Loucy (cell line): ENCODE measurements at regions not wholly inside any gene's neighbourhood (a gene's known extent, or its start where the extent isn't known, plus 50 kb on each side); places are given as distances from the start of the nearest gene placed in this dataset.

Experiments used
- H2AFZ ChIP-seq: fragments of 200-600 bp; sonication (generic); 2 replicates; pipeline ENCODE4 v1.6.0; 2016; ENCODE audit warnings: antibody characterized with exemption, mild to moderate bottlenecking, low read length, moderate library complexity
- H3F3A ChIP-seq: fragments of 200-600 bp; 2 replicates; pipeline ENCODE4 v1.6.0; 2016; ENCODE audit warnings: antibody characterized with exemption, low read depth, mild to moderate bottlenecking
- H3K27me3 ChIP-seq: fragments of 200-600 bp; sonication (generic); 2 replicates; pipeline ENCODE4 v1.6.1; 2014; ENCODE audit warnings: low read length, mild to moderate bottlenecking; ENCODE audit not compliant: insufficient read depth, poor library complexity, severe bottlenecking
- H3K36me3 ChIP-seq: fragments of 200-600 bp; sonication (generic); 2 replicates; pipeline ENCODE4 v1.6.1; 2016; ENCODE audit warnings: low read length; ENCODE audit not compliant: insufficient read depth
- H3K4me1 ChIP-seq: fragments of 200-600 bp; sonication (generic); 2 replicates; pipeline ENCODE4 v1.5.1; 2014; ENCODE audit warnings: low read length, mild to moderate bottlenecking; ENCODE audit not compliant: insufficient read depth, poor library complexity, severe bottlenecking
- H3K4me2 ChIP-seq: fragments of 200-600 bp; sonication (generic); 2 replicates; pipeline ENCODE4 v1.6.0; 2014; ENCODE audit warnings: antibody characterized with exemption, low read length, low read depth, mild to moderate bottlenecking; ENCODE audit not compliant: poor library complexity, severe bottlenecking
- H3K4me3 ChIP-seq: fragments of 200-600 bp; sonication (generic); 2 replicates; pipeline ENCODE4 v1.5.1; 2014; ENCODE audit warnings: low read length, mild to moderate bottlenecking, mixed read lengths; ENCODE audit not compliant: poor library complexity, severe bottlenecking
- H3K79me2 ChIP-seq: fragments of 200-600 bp; sonication (generic); 2 replicates; pipeline ENCODE4 v1.6.1; 2014; ENCODE audit warnings: low read length; ENCODE audit not compliant: insufficient read depth
- H3K9ac ChIP-seq: fragments of 200-600 bp; sonication (generic); 2 replicates; pipeline ENCODE4 v1.6.0; 2014; ENCODE audit warnings: mild to moderate bottlenecking, low read depth, low read length, moderate library complexity; ENCODE audit not compliant: poor library complexity, severe bottlenecking
- H3K9me2 ChIP-seq: fragments of 200-600 bp; sonication (generic); replicated peaks from 2 replicates; pipeline ENCODE4 v1.6.1; 2016; ENCODE audit warnings: low read depth, low read length, mixed read lengths
- H3K9me3 ChIP-seq: fragments of 200-600 bp; sonication (generic); 2 replicates; pipeline ENCODE4 v1.6.1; 2014; ENCODE audit warnings: mild to moderate bottlenecking, antibody characterized with exemption, low read length, low read depth; ENCODE audit not compliant: insufficient read depth
- H4K20me1 ChIP-seq: fragments of 200-600 bp; sonication (generic); 2 replicates; pipeline ENCODE4 v1.6.0; 2014; ENCODE audit warnings: antibody characterized with exemption, low read length, mild to moderate bottlenecking; ENCODE audit not compliant: insufficient read depth, poor library complexity, severe bottlenecking
- CTCF ChIP-seq: fragments of 200-600 bp; sonication (generic); conservative IDR thresholded peaks from 2 replicates; pipeline ENCODE4 v1.5.1; 2014; ENCODE audit warnings: mild to moderate bottlenecking, antibody characterized with exemption, low read length
- EZH2phosphoT487 ChIP-seq: fragments of 200-600 bp; IDR thresholded peaks from 2 replicates; pipeline ENCODE4 v1.6.1; 2018; ENCODE audit warnings: antibody characterized with exemption, mild to moderate bottlenecking, moderate library complexity, borderline replicate concordance

- Histone ChIP-seq H3K9me2 (no peaks in the 10 kb centered on the region), H3K79me2 (no peaks in the 10 kb centered on the region), H3K9ac (no peak overlapping the region), H3K4me1 (no peaks in the 10 kb centered on the region), H3K4me3 (no peak overlapping the region), H3K9me3 (no peaks in the 10 kb centered on the region; the same call in 1 of the 2 replicates), H4K20me1 (no peaks in the 10 kb centered on the region), H3K27me3 (no peaks in the 10 kb centered on the region), H3K36me3 (no peaks in the 10 kb centered on the region), H2AFZ (no peak overlapping the region), H3K4me2 (no peak overlapping the region), H3F3A (no peaks in the 10 kb centered on the region)
- TF ChIP-seq EZH2phosphoT487 (no peak), CTCF (no peak)
Measured at GRCh38 chr17:68748381-68748780, 147.2 kb upstream of the FAM20A start.

- no peaks in the 10 kb centered on the region for H3K36me3 ChIP-seq
- H3F3A ChIP-seq, result no peaks in the 10 kb centered on the region
- no peak overlapping the region for H3K4me2 ChIP-seq
- H3K79me2 ChIP-seq, result no peaks in the 10 kb centered on the region
- no peaks in the 10 kb centered on the region for H3K4me1 ChIP-seq
- no peak overlapping the region for H2AFZ ChIP-seq
- no peak overlapping the region for H3K4me3 ChIP-seq
- H3K27me3 ChIP-seq, result no peaks in the 10 kb centered on the region
- no peaks in the 10 kb centered on the region; the same call in 1 of the 2 replicates for H3K9me3 ChIP-seq
- no peaks in the 10 kb centered on the region for H4K20me1 ChIP-seq
- no peak overlapping the region for H3K9ac ChIP-seq
- H3K9me2 ChIP-seq, result no peaks in the 10 kb centered on the region
- TF ChIP-seq CTCF (peak; percentile 27), EZH2phosphoT487 (no peak)
Measured at GRCh38 chr17:68740555-68741447, 139.6 kb upstream of the FAM20A start.

GRCh38 chr17:68737761-68738443 lies 136.7 kb upstream of the FAM20A start:
- Histone ChIP-seq H3K4me3 (no peak overlapping the region), H3K4me1 (no peaks in the 10 kb centered on the region), H3K36me3 (no peaks in the 10 kb centered on the region), H2AFZ (no peak overlapping the region), H3K79me2 (no peaks in the 10 kb centered on the region), H4K20me1 (no peaks in the 10 kb centered on the region), H3K9me3 (no peaks in the 10 kb centered on the region), H3K4me2 (no peak overlapping the region), H3K9ac (no peak overlapping the region), H3K27me3 (no peaks in the 10 kb centered on the region), H3K9me2 (no peaks in the 10 kb centered on the region), H3F3A (no peaks in the 10 kb centered on the region)
- TF ChIP-seq CTCF (no peak), EZH2phosphoT487 (no peak)
